ENCODE measurements at regions not wholly inside any gene's neighbourhood (a gene's known extent, or its start where the extent isn't known, plus 50 kb on each side); places are given as distances from the start of the nearest gene placed in this dataset.

GRCh38 chr5:120913396-120913795 lies 449.3 kb downstream of the PRR16 start:
- Histone ChIP-seq H3K27ac (replicated peaks in 1 of 4) (no peak overlapping the region), H3K9me3 (no peaks in the 10 kb centered on the region), H3K4me3 (no peak overlapping the region), H3K27me3 (no peaks in the 10 kb centered on the region), H3K4me1 (no peaks in the 10 kb centered on the region), H3K36me3 (no peaks in the 10 kb centered on the region)
- intact Hi-C loops (cut with DNase I) = no loop called here
- TF ChIP-seq POLR2A (IDR thresholded peaks at IDR 0.05; ENCODE audit: low read depth) (no peak), CTCF (IDR thresholded peaks at IDR 0.05) (no peak), EP300 (IDR thresholded peaks at IDR 0.05) (no peak), POLR2AphosphoS5 (IDR thresholded peaks at IDR 0.05) (no peak)
- 89% methylated on average over 2 of the region's 2 CpGs for WGBS
- DNase-seq (ENCODE audit: extremely low spot score) = no peak

DNA sequence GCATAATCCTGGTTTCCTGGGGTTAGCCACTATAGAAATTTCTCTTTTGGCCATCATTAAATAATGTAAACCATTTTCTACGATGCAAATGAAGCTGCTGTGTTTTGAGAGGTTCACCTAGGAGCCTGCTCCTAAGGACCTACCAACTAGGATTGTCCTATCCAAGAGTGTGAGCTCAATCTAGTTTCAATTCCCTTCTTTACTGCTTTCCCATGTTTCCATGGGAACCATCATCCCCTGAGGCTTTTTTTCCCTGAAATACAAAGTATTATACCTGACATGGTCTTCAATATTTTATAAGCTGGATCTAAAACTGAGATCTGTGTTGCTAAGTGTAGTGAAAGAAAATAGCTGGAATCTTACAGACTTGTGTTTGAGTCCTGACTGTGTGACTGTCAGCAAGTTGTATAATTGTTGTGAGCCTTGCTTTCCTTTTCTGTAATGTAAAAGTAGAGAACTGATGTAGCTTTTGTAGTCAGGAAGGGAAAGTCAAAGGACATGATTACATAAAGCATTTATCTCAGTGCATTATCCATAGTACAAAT lies 453.2 kb downstream of the PRR16 start:
- Histone ChIP-seq H3K4me1 (no peaks in the 10 kb centered on the region), H3K9me3 (no peaks in the 10 kb centered on the region), H3K27me3 (no peaks in the 10 kb centered on the region), H3K4me3 (no peak overlapping the region), H3K27ac (replicated peaks in 1 of 4) (no peak overlapping the region), H3K36me3 (no peaks in the 10 kb centered on the region)
- intact Hi-C loops (cut with DNase I) = no loop called here
- no peak for DNase-seq (ENCODE audit: extremely low spot score)
- no peak for TF ChIP-seq CTCF (IDR thresholded peaks at IDR 0.05)
- TF ChIP-seq POLR2A (IDR thresholded peaks at IDR 0.05; ENCODE audit: low read depth) = no peak
- TF ChIP-seq POLR2AphosphoS5 (IDR thresholded peaks at IDR 0.05) = no peak
- no peak for TF ChIP-seq EP300 (IDR thresholded peaks at IDR 0.05)
- WGBS = 56% methylated on average over 1 of the region's 1 CpG

DNA sequence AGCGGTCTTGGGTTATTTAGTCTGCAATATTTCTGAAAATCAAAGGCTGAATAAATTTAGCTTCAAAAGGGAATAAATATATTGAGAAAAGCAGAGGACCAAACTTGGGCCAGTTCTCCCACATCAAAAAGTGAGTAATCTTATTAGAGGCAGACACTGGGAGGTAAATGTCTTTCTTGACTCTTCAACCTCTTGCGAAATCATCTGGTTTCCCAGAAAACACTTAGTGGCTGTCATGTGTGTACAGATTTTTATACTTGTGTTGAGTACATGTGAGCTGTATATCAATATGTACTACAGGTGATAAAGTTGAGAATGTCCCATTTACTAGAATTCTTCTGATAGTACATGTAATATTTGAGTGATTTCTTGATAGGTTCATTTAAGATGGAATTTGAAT lies 454.9 kb downstream of the PRR16 start:
- 97% methylated on average over 2 of the region's 2 CpGs for WGBS
- H3K27ac ChIP-seq (replicated peaks in 1 of 4) = no peak overlapping the region
- H3K4me3 ChIP-seq = no peak overlapping the region
- intact Hi-C loops (cut with DNase I) = no loop called here
- TF ChIP-seq EP300 (IDR thresholded peaks at IDR 0.05) = no peak
- TF ChIP-seq POLR2A (IDR thresholded peaks at IDR 0.05; ENCODE audit: low read depth) = no peak
- no peak for TF ChIP-seq POLR2AphosphoS5 (IDR thresholded peaks at IDR 0.05)
- no peak for TF ChIP-seq CTCF (IDR thresholded peaks at IDR 0.05)
- no peak for DNase-seq (ENCODE audit: extremely low spot score)
- no peaks in the 10 kb centered on the region for H3K36me3 ChIP-seq
- no peaks in the 10 kb centered on the region for H3K9me3 ChIP-seq
- no peaks in the 10 kb centered on the region for H3K27me3 ChIP-seq
- H3K4me1 ChIP-seq = no peaks in the 10 kb centered on the region

DNA sequence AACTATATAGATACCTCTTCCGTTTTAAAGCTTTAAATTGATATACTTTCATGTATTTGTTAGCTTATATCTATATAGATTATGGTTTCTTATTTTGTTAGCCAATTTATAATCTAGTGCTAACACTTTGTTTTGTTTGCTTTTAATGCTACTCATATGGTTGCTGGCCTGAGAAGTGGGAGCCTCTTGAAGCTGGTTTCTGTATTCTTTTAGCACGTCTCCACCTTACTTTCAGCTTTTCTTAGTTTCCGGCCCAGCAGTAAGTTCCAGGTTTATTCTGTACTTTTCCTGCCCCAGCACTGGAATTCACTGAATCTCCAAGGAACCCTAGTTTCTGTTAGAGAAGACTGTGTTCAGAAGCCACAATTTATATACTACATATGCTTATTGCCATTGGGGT lies 458.9 kb downstream of the PRR16 start:
- no peaks in the 10 kb centered on the region for H3K4me1 ChIP-seq
- no peak overlapping the region for H3K4me3 ChIP-seq
- intact Hi-C loops (cut with DNase I) = no loop called here
- no peaks in the 10 kb centered on the region for H3K9me3 ChIP-seq
- TF ChIP-seq CTCF (IDR thresholded peaks at IDR 0.05) (no peak), EP300 (IDR thresholded peaks at IDR 0.05) (no peak), POLR2A (IDR thresholded peaks at IDR 0.05; ENCODE audit: low read depth) (no peak), POLR2AphosphoS5 (IDR thresholded peaks at IDR 0.05) (no peak)
- no peaks in the 10 kb centered on the region for H3K36me3 ChIP-seq
- 92% methylated on average over 3 of the region's 3 CpGs for WGBS
- H3K27me3 ChIP-seq = no peaks in the 10 kb centered on the region
- no peak for DNase-seq (ENCODE audit: extremely low spot score)
- H3K27ac ChIP-seq (replicated peaks in 1 of 4) = no peak overlapping the region

DNA sequence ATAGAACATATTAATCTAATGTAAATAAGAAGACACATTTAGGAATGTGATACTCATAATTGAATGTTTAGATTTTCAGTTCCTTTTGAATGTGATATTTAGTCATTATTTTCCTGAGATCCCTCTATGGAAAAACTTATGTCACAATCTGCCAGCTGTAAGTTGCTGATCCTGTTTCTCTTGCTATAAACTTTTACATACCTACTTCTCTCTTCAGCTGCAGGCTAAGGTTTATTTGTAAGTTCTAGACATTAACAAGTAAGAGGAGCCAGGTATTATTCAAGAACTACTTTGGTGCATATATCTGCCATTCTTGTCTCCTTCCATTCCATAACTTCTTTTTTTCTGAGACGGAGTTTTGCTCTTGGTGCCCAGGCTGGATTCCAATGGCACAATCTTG lies 462.4 kb downstream of the PRR16 start:
- no peak for TF ChIP-seq POLR2AphosphoS5 (IDR thresholded peaks at IDR 0.05)
- TF ChIP-seq CTCF (IDR thresholded peaks at IDR 0.05) = no peak
- no peak for TF ChIP-seq EP300 (IDR thresholded peaks at IDR 0.05)
- TF ChIP-seq POLR2A (IDR thresholded peaks at IDR 0.05; ENCODE audit: low read depth) = no peak
- no peaks in the 10 kb centered on the region for H3K27me3 ChIP-seq
- H3K27ac ChIP-seq (replicated peaks in 1 of 4) = no peak overlapping the region
- no peak for DNase-seq (ENCODE audit: extremely low spot score)
- no peaks in the 10 kb centered on the region for H3K4me1 ChIP-seq
- H3K36me3 ChIP-seq = no peaks in the 10 kb centered on the region
- H3K9me3 ChIP-seq = no peaks in the 10 kb centered on the region
- no peak overlapping the region for H3K4me3 ChIP-seq
- WGBS = 90% methylated on average over 1 of the region's 1 CpG
- intact Hi-C loops (cut with DNase I) = no loop called here
